ENCODE measurements at regions not wholly inside any gene's neighbourhood (a gene's known extent, or its start where the extent isn't known, plus 50 kb on each side); places are given as distances from the start of the nearest gene placed in this dataset.

- ATAC-seq (ENCODE audit: insufficient read depth, low FRiP score): no peak
- Histone ChIP-seq H3K4me1 (ENCODE audit: control insufficient read depth in 5 of 5, insufficient read depth in 5 of 5, low read length in 5 of 5) (no peaks in the 10 kb centered on the region), H3K9ac (ENCODE audit: insufficient read depth in 1 of 2, low read length in 2 of 2) (no peak overlapping the region), H3K27ac (ENCODE audit: low read depth in 1 of 2, low read length in 1 of 2) (no peak overlapping the region), H3K36me3 (ENCODE audit: control insufficient read depth in 4 of 4, insufficient read depth in 4 of 4, low read length in 4 of 4) (no peaks in the 10 kb centered on the region), H3K9me3 (ENCODE audit: control insufficient read depth in 4 of 4, insufficient read depth in 3 of 4, low read length in 3 of 4) (peaks cover 0 to 6% (median under 1%) of the 10 kb centered on the region in 4 donors), H3K4me3 (no peak overlapping the region), H3K27me3 (ENCODE audit: control insufficient read depth in 3 of 3, insufficient read depth in 3 of 3, low read length in 2 of 3) (no peaks in the 10 kb centered on the region)
- DNase-seq: no peak
- 74 to 77% methylated on average over 6 of the region's 6 CpGs for WGBS, 2 donors
- TF ChIP-seq, protein P1, sequence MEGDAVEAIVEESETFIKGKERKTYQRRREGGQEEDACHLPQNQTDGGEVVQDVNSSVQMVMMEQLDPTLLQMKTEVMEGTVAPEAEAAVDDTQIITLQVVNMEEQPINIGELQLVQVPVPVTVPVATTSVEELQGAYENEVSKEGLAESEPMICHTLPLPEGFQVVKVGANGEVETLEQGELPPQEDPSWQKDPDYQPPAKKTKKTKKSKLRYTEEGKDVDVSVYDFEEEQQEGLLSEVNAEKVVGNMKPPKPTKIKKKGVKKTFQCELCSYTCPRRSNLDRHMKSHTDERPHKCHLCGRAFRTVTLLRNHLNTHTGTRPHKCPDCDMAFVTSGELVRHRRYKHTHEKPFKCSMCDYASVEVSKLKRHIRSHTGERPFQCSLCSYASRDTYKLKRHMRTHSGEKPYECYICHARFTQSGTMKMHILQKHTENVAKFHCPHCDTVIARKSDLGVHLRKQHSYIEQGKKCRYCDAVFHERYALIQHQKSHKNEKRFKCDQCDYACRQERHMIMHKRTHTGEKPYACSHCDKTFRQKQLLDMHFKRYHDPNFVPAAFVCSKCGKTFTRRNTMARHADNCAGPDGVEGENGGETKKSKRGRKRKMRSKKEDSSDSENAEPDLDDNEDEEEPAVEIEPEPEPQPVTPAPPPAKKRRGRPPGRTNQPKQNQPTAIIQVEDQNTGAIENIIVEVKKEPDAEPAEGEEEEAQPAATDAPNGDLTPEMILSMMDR (IDR thresholded peaks at IDR 0.05; ENCODE audit: control extremely low read depth, extremely low read depth): no peak
Observed at GRCh38 chr5:158398360-158399201, 539.6 kb upstream of the CLINT1 start.

GRCh38 chr5:158397278-158397677 is 538.3 kb upstream of the CLINT1 start:
- Histone ChIP-seq H3K4me1 (ENCODE audit: control insufficient read depth in 5 of 5, insufficient read depth in 5 of 5, low read length in 5 of 5) (no peaks in the 10 kb centered on the region), H3K4me3 (no peak overlapping the region), H3K9ac (ENCODE audit: insufficient read depth in 1 of 2, low read length in 2 of 2) (no peak overlapping the region), H3K27ac (ENCODE audit: low read depth in 1 of 2, low read length in 1 of 2) (no peak overlapping the region), H3K36me3 (ENCODE audit: control insufficient read depth in 4 of 4, insufficient read depth in 4 of 4, low read length in 4 of 4) (no peaks in the 10 kb centered on the region), H3K27me3 (ENCODE audit: control insufficient read depth in 3 of 3, insufficient read depth in 3 of 3, low read length in 2 of 3) (no peaks in the 10 kb centered on the region), H3K9me3 (ENCODE audit: control insufficient read depth in 4 of 4, insufficient read depth in 3 of 4, low read length in 3 of 4) (peaks cover 0 to 1% (median 0%) of the 10 kb centered on the region in 4 donors)
- 89 to 91% methylated on average over 6 of the region's 6 CpGs for WGBS, 2 donors
- TF ChIP-seq, protein P1 (IDR thresholded peaks at IDR 0.05; ENCODE audit: control extremely low read depth, extremely low read depth): no peak
- DNase-seq: no peak
- ATAC-seq (ENCODE audit: insufficient read depth, low FRiP score): no peak

GRCh38 chr5:158394102-158394501 is 535.2 kb upstream of the CLINT1 start:
- TF ChIP-seq, protein P1 (IDR thresholded peaks at IDR 0.05; ENCODE audit: control extremely low read depth, extremely low read depth): no peak
- no peaks in the 10 kb centered on the region for H3K4me1 ChIP-seq (ENCODE audit: control insufficient read depth in 5 of 5, insufficient read depth in 5 of 5, low read length in 5 of 5)
- no peaks in the 10 kb centered on the region for H3K36me3 ChIP-seq (ENCODE audit: control insufficient read depth in 4 of 4, insufficient read depth in 4 of 4, low read length in 4 of 4)
- no peak overlapping the region for H3K9ac ChIP-seq (ENCODE audit: insufficient read depth in 1 of 2, low read length in 2 of 2)
- DNase-seq: no peak
- no peak overlapping the region for H3K27ac ChIP-seq (ENCODE audit: low read depth in 1 of 2, low read length in 1 of 2)
- H3K9me3 ChIP-seq (ENCODE audit: control insufficient read depth in 4 of 4, insufficient read depth in 3 of 4, low read length in 3 of 4): peaks cover 0 to 1% (median 0%) of the 10 kb centered on the region in 4 donors
- no peak for ATAC-seq (ENCODE audit: insufficient read depth, low FRiP score)
- no peaks in the 10 kb centered on the region for H3K27me3 ChIP-seq (ENCODE audit: control insufficient read depth in 3 of 3, insufficient read depth in 3 of 3, low read length in 2 of 3)
- no peak overlapping the region for H3K4me3 ChIP-seq

All from lung (tissue), 11 donors.